Activated T-helper 1 cell treated with anti-CD3 and anti-CD28 coated beads, Interleukin-12 subunit alpha, Interleukin-12 subunit beta, Interleukin-2, Interleukin-4 antibody, amounts not matched to agents 30 ng/mL and 10 ng/mL and 1 ng/mL, durations not matched to agents 14 hours and 24 hours and 36 hours (primary cell): ENCODE measurements at regions not wholly inside any gene's neighbourhood (a gene's known extent, or its start where the extent isn't known, plus 50 kb on each side); places are given as distances from the start of the nearest gene placed in this dataset.

Source experiments
- DNase-seq: peaks from one replicate; pipeline ENCODE4 v3.0.0; 2021; ENCODE audit warnings: low spot score
- H3K27ac Mint-ChIP-seq: one replicate; pipeline ENCODE4 v1.8.0; 2021; ENCODE audit warnings: mild to moderate bottlenecking, mixed read lengths
- H3K27me3 Mint-ChIP-seq: one replicate; pipeline ENCODE4 v1.8.0; 2022; ENCODE audit warnings: mild to moderate bottlenecking, moderate library complexity, mixed read lengths; ENCODE audit not compliant: insufficient read depth
- H3K36me3 Mint-ChIP-seq: one replicate; pipeline ENCODE4 v1.8.0; 2021; ENCODE audit warnings: low read depth, mixed read lengths
- H3K4me1 Mint-ChIP-seq: one replicate; pipeline ENCODE4 v1.8.0; 2021; ENCODE audit warnings: low read depth, mixed read lengths
- H3K4me3 Mint-ChIP-seq: one replicate; pipeline ENCODE4 v1.8.0; 2021; ENCODE audit warnings: mild to moderate bottlenecking, moderate library complexity, mixed read lengths
- H3K9me3 Mint-ChIP-seq: one replicate; pipeline ENCODE4 v1.8.0; 2021; ENCODE audit warnings: mixed read lengths
- intact Hi-C: fragments of 100-400 bp; cut with micrococcal nuclease; formaldehyde crosslinking; loops from one replicate; pipeline ENCODE4 v1.15.1; 2024

GRCh38 chr2:2823061-2823753 is 492.1 kb upstream of the MYT1L start:
- Mint-ChIP-seq H3K9me3 (peaks cover 3% of the 10 kb centered on the region), H3K27me3 (peaks cover 1% of the 10 kb centered on the region), H3K4me3 (no peak overlapping the region), H3K27ac (no peak overlapping the region), H3K36me3 (no peaks in the 10 kb centered on the region), H3K4me1 (no peaks in the 10 kb centered on the region)
- intact Hi-C loops, result no loop called here
- DNase-seq, result no peak

- H3K4me1 Mint-ChIP-seq, result no peaks in the 10 kb centered on the region
- H3K27ac Mint-ChIP-seq, result no peak overlapping the region
- intact Hi-C loops, result no loop called here
- no peak overlapping the region for H3K4me3 Mint-ChIP-seq
- no peak for DNase-seq
- no peaks in the 10 kb centered on the region for H3K36me3 Mint-ChIP-seq
- H3K27me3 Mint-ChIP-seq, result peaks cover 1% of the 10 kb centered on the region
- peaks cover 3% of the 10 kb centered on the region for H3K9me3 Mint-ChIP-seq
Observed at GRCh38 chr2:2822143-2822542, 491.1 kb upstream of the MYT1L start.

- intact Hi-C loops, result no loop called here
- H3K4me3 Mint-ChIP-seq, result no peak overlapping the region
- peaks cover 16% of the 10 kb centered on the region for H3K9me3 Mint-ChIP-seq
- H3K27ac Mint-ChIP-seq, result no peak overlapping the region
- no peaks in the 10 kb centered on the region for H3K4me1 Mint-ChIP-seq
- no peak for DNase-seq
- H3K27me3 Mint-ChIP-seq, result no peaks in the 10 kb centered on the region
- no peaks in the 10 kb centered on the region for H3K36me3 Mint-ChIP-seq
Observed at GRCh38 chr2:2812648-2813047, 481.6 kb upstream of the MYT1L start.

- Mint-ChIP-seq H3K27me3 (no peaks in the 10 kb centered on the region), H3K9me3 (peaks cover 16% of the 10 kb centered on the region), H3K4me3 (no peak overlapping the region), H3K36me3 (no peaks in the 10 kb centered on the region), H3K4me1 (no peaks in the 10 kb centered on the region), H3K27ac (no peak overlapping the region)
- no peak for DNase-seq
- intact Hi-C loops, result no loop called here
Observed at GRCh38 chr2:2812117-2812516, 481.0 kb upstream of the MYT1L start.

GRCh38 chr2:2810504-2810903 is 479.4 kb upstream of the MYT1L start:
- intact Hi-C loops, result no loop called here
- Mint-ChIP-seq H3K9me3 (peaks cover 16% of the 10 kb centered on the region), H3K4me1 (no peaks in the 10 kb centered on the region), H3K4me3 (no peak overlapping the region), H3K27ac (no peak overlapping the region), H3K36me3 (no peaks in the 10 kb centered on the region), H3K27me3 (no peaks in the 10 kb centered on the region)
- DNase-seq, result no peak

GRCh38 chr2:2809771-2810170 is 478.7 kb upstream of the MYT1L start:
- no peaks in the 10 kb centered on the region for H3K4me1 Mint-ChIP-seq
- no peaks in the 10 kb centered on the region for H3K36me3 Mint-ChIP-seq
- no peak for DNase-seq
- no peak overlapping the region for H3K4me3 Mint-ChIP-seq
- no peaks in the 10 kb centered on the region for H3K27me3 Mint-ChIP-seq
- H3K27ac Mint-ChIP-seq, result no peak overlapping the region
- intact Hi-C loops, result no loop called here
- peaks cover 13% of the 10 kb centered on the region for H3K9me3 Mint-ChIP-seq

GRCh38 chr2:2808551-2809058 is 477.5 kb upstream of the MYT1L start:
- Mint-ChIP-seq H3K36me3 (no peaks in the 10 kb centered on the region), H3K27me3 (no peaks in the 10 kb centered on the region), H3K27ac (no peak overlapping the region), H3K4me3 (no peak overlapping the region), H3K4me1 (no peaks in the 10 kb centered on the region), H3K9me3 (peaks cover 6% of the 10 kb centered on the region)
- DNase-seq, result no peak
- intact Hi-C loops, result no loop called here

- no peaks in the 10 kb centered on the region for H3K36me3 Mint-ChIP-seq
- no peaks in the 10 kb centered on the region for H3K9me3 Mint-ChIP-seq
- no peak overlapping the region for H3K4me3 Mint-ChIP-seq
- H3K27me3 Mint-ChIP-seq, result no peaks in the 10 kb centered on the region
- H3K4me1 Mint-ChIP-seq, result no peaks in the 10 kb centered on the region
- no peak overlapping the region for H3K27ac Mint-ChIP-seq
- no peak for DNase-seq
- intact Hi-C loops, result no loop called here
Observed at GRCh38 chr2:2806711-2807110, 475.6 kb upstream of the MYT1L start.

GRCh38 chr2:2805263-2805662 is 474.2 kb upstream of the MYT1L start:
- H3K4me3 Mint-ChIP-seq, result no peak overlapping the region
- intact Hi-C loops, result no loop called here
- H3K27me3 Mint-ChIP-seq, result no peaks in the 10 kb centered on the region
- H3K36me3 Mint-ChIP-seq, result no peaks in the 10 kb centered on the region
- H3K27ac Mint-ChIP-seq, result no peak overlapping the region
- H3K9me3 Mint-ChIP-seq, result no peaks in the 10 kb centered on the region
- DNase-seq, result no peak
- no peaks in the 10 kb centered on the region for H3K4me1 Mint-ChIP-seq

- no peaks in the 10 kb centered on the region for H3K4me1 Mint-ChIP-seq
- intact Hi-C loops, result no loop called here
- H3K27me3 Mint-ChIP-seq, result no peaks in the 10 kb centered on the region
- no peak for DNase-seq
- H3K36me3 Mint-ChIP-seq, result no peaks in the 10 kb centered on the region
- no peak overlapping the region for H3K4me3 Mint-ChIP-seq
- H3K27ac Mint-ChIP-seq, result no peak overlapping the region
- no peaks in the 10 kb centered on the region for H3K9me3 Mint-ChIP-seq
Observed at GRCh38 chr2:2804528-2804927, 473.5 kb upstream of the MYT1L start.

GRCh38 chr2:2801458-2801857 is 470.4 kb upstream of the MYT1L start:
- intact Hi-C loops, result no loop called here
- H3K9me3 Mint-ChIP-seq, result no peaks in the 10 kb centered on the region
- no peak overlapping the region for H3K27ac Mint-ChIP-seq
- H3K27me3 Mint-ChIP-seq, result no peaks in the 10 kb centered on the region
- DNase-seq, result no peak
- no peak overlapping the region for H3K4me3 Mint-ChIP-seq
- no peaks in the 10 kb centered on the region for H3K36me3 Mint-ChIP-seq
- no peaks in the 10 kb centered on the region for H3K4me1 Mint-ChIP-seq

- H3K4me3 Mint-ChIP-seq, result no peak overlapping the region
- no peak overlapping the region for H3K27ac Mint-ChIP-seq
- DNase-seq, result no peak
- no peaks in the 10 kb centered on the region for H3K36me3 Mint-ChIP-seq
- H3K9me3 Mint-ChIP-seq, result no peaks in the 10 kb centered on the region
- intact Hi-C loops, result no loop called here
- H3K4me1 Mint-ChIP-seq, result no peaks in the 10 kb centered on the region
- no peaks in the 10 kb centered on the region for H3K27me3 Mint-ChIP-seq
Observed at GRCh38 chr2:2800697-2801096, 469.6 kb upstream of the MYT1L start.

- H3K9me3 Mint-ChIP-seq, result no peaks in the 10 kb centered on the region
- no peak overlapping the region for H3K27ac Mint-ChIP-seq
- H3K4me1 Mint-ChIP-seq, result no peaks in the 10 kb centered on the region
- H3K36me3 Mint-ChIP-seq, result no peaks in the 10 kb centered on the region
- DNase-seq, result no peak
- H3K4me3 Mint-ChIP-seq, result no peak overlapping the region
- intact Hi-C loops, result no loop called here
- no peaks in the 10 kb centered on the region for H3K27me3 Mint-ChIP-seq
Observed at GRCh38 chr2:2800001-2800400, 468.9 kb upstream of the MYT1L start.

GRCh38 chr2:2799151-2799697 is 468.1 kb upstream of the MYT1L start:
- intact Hi-C loops, result no loop called here
- Mint-ChIP-seq H3K4me3 (no peak overlapping the region), H3K36me3 (no peaks in the 10 kb centered on the region), H3K27ac (no peak overlapping the region), H3K9me3 (no peaks in the 10 kb centered on the region), H3K27me3 (no peaks in the 10 kb centered on the region), H3K4me1 (no peaks in the 10 kb centered on the region)
- DNase-seq, result no peak
